ENCODE measurements at regions not wholly inside any gene's neighbourhood (a gene's known extent, or its start where the extent isn't known, plus 50 kb on each side); places are given as distances from the start of the nearest gene placed in this dataset.

DNA sequence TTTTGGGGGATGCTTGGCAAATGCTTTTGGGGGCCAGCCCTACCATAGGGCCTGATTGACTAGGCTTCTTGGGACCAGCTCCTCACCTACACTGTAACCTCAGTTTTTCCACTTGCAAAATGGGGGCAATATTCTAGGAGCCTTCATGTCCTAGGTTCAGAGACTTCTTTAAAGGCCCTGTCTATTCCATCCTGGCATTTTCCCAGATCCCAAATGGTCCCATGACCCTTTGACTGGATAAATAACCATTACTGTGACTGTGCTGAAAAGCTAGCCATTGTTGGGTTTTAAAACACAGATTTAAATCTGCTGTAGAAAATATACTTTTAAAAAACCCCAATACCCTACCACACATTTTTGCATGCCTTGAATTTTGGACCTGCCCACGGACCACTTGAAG lies 149.8 kb downstream of the EFNB1 start:
- TF ChIP-seq, protein P1, sequence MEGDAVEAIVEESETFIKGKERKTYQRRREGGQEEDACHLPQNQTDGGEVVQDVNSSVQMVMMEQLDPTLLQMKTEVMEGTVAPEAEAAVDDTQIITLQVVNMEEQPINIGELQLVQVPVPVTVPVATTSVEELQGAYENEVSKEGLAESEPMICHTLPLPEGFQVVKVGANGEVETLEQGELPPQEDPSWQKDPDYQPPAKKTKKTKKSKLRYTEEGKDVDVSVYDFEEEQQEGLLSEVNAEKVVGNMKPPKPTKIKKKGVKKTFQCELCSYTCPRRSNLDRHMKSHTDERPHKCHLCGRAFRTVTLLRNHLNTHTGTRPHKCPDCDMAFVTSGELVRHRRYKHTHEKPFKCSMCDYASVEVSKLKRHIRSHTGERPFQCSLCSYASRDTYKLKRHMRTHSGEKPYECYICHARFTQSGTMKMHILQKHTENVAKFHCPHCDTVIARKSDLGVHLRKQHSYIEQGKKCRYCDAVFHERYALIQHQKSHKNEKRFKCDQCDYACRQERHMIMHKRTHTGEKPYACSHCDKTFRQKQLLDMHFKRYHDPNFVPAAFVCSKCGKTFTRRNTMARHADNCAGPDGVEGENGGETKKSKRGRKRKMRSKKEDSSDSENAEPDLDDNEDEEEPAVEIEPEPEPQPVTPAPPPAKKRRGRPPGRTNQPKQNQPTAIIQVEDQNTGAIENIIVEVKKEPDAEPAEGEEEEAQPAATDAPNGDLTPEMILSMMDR (IDR thresholded peaks at IDR 0.05; ENCODE audit: low read depth, low read length), result no peak
- no peak for TF ChIP-seq EZH2phosphoT487 (IDR thresholded peaks at IDR 0.05; ENCODE audit: low read depth)

All from OCI-LY3 (cell line).